SK-N-SH (cell line): ENCODE measurements at regions not wholly inside any gene's neighbourhood (a gene's known extent, or its start where the extent isn't known, plus 50 kb on each side); places are given as distances from the start of the nearest gene placed in this dataset.

Source experiments
- CTCF ChIP-seq: fragments of 200-600 bp; sonication (generic); IDR thresholded peaks from 2 replicates; pipeline ENCODE4 v1.6.1; 2017; ENCODE audit warnings: antibody characterized with exemption, mild to moderate bottlenecking, moderate library complexity
- EZH2phosphoT487 ChIP-seq: fragments of 200-600 bp; sonication (generic); IDR thresholded peaks from 2 replicates; pipeline ENCODE4 v1.6.1; 2017; ENCODE audit warnings: low read depth, mixed run types, mild to moderate bottlenecking, antibody characterized with exemption, moderate library complexity, borderline replicate concordance
- FOSL2 ChIP-seq: IDR thresholded peaks from 2 replicates; pipeline ENCODE4 v1.4.0; 2012; ENCODE audit warnings: low read depth, mild to moderate bottlenecking, moderate library complexity, borderline replicate concordance
- GABPA ChIP-seq: IDR thresholded peaks from 2 replicates; pipeline ENCODE4 v1.4.0; 2012; ENCODE audit warnings: low read depth, mild to moderate bottlenecking
- POLR2AphosphoS5 ChIP-seq: IDR thresholded peaks from 2 replicates; pipeline ENCODE4 v1.6.1; 2012; ENCODE audit warnings: low read depth, low read length
- REST ChIP-seq: IDR thresholded peaks from 2 replicates; pipeline ENCODE4 v1.6.1; 2012; ENCODE audit warnings: mild to moderate bottlenecking, low read depth, low read length, moderate library complexity
- SMC3 ChIP-seq: IDR thresholded peaks from 2 replicates; pipeline ENCODE4 v1.6.1; 2012; ENCODE audit warnings: low read depth, low read length, improper control_type of control experiment
- TEAD4 ChIP-seq: IDR thresholded peaks from 2 replicates; pipeline ENCODE4 v1.4.0; 2012; ENCODE audit warnings: mild to moderate bottlenecking, borderline replicate concordance; ENCODE audit not compliant: insufficient read depth

- no peak for TF ChIP-seq CTCF
- no peak for TF ChIP-seq POLR2AphosphoS5
- TF ChIP-seq EZH2phosphoT487, result no peak
- TF ChIP-seq SMC3, result no peak
- TF ChIP-seq REST, result no peak
- no peak for TF ChIP-seq GABPA
- TF ChIP-seq FOSL2, result no peak
- TF ChIP-seq TEAD4, result no peak
These were observed 51.5 kb upstream of the MELK start for GRCh38 chr9:36521148-36521547.
